Right renal pelvis (tissue), 4 donors: ENCODE measurements at regions not wholly inside any gene's neighbourhood (a gene's known extent, or its start where the extent isn't known, plus 50 kb on each side); places are given as distances from the start of the nearest gene placed in this dataset.
"Not testable (repeated sequence)": the region's sequence is repeated elsewhere in the genome, so short reads cannot be mapped to it uniquely, and the experiment has no call there.

Source experiments
- DNase-seq, 4 donors: peaks; one replicate each; pipeline ENCODE4 v3.0.0-alpha.2; 2013; ENCODE audit warnings: low read depth in 4 of 4, low spot score in 3 of 4, missing footprints in 1 of 4

GRCh38 chrX:104392350-104392749 lies 137.6 kb upstream of the ESX1 start:
- no peak for DNase-seq

- DNase-seq = no peak
Observed at GRCh38 chrX:104391906-104392305, 137.2 kb upstream of the ESX1 start.

- no peak for DNase-seq
Observed at GRCh38 chrX:104376937-104377336, 122.2 kb upstream of the ESX1 start.

GRCh38 chrX:104372547-104372946 lies 117.8 kb upstream of the ESX1 start:
- no peak for DNase-seq

GRCh38 chrX:104370089-104370488 lies 115.4 kb upstream of the ESX1 start:
- no peak for DNase-seq

GRCh38 chrX:104360774-104361173 lies 106.0 kb upstream of the ESX1 start:
- not testable (repeated sequence) for DNase-seq

GRCh38 chrX:104359124-104359523 lies 104.4 kb upstream of the ESX1 start:
- DNase-seq = no peak

GRCh38 chrX:104351173-104351769 lies 96.5 kb upstream of the ESX1 start:
- no peak for DNase-seq

- DNase-seq = no peak
Observed at GRCh38 chrX:104347860-104348259, 93.1 kb upstream of the ESX1 start.

- peak; percentile 12 to 26 (median 16) for DNase-seq
Observed at GRCh38 chrX:104343428-104344129, 88.8 kb upstream of the ESX1 start.

- DNase-seq = no peak
Observed at GRCh38 chrX:104342065-104342464, 87.3 kb upstream of the ESX1 start.

GRCh38 chrX:104335756-104336155 lies 81.0 kb upstream of the ESX1 start:
- no peak for DNase-seq

- no peak for DNase-seq
Observed at GRCh38 chrX:104334971-104335370, 80.2 kb upstream of the ESX1 start.

- no peak for DNase-seq
Observed at GRCh38 chrX:104330966-104331365, 76.2 kb upstream of the ESX1 start.

GRCh38 chrX:104329731-104330130 lies 75.0 kb upstream of the ESX1 start:
- no peak for DNase-seq

- DNase-seq = no peak
Observed at GRCh38 chrX:104325213-104325585, 70.5 kb upstream of the ESX1 start.

- DNase-seq = no peak
Observed at GRCh38 chrX:104324461-104325212, 69.9 kb upstream of the ESX1 start.

- DNase-seq = no peak
Observed at GRCh38 chrX:104319346-104319745, 64.6 kb upstream of the ESX1 start.

- DNase-seq = no peak
Observed at GRCh38 chrX:104318330-104319009, 63.7 kb upstream of the ESX1 start.

- DNase-seq = no peak
Observed at GRCh38 chrX:104316739-104317138, 62.0 kb upstream of the ESX1 start.

- no peak for DNase-seq
Observed at GRCh38 chrX:104315555-104315954, 60.8 kb upstream of the ESX1 start.
